HL-60 (cell line): ENCODE measurements at regions not wholly inside any gene's neighbourhood (a gene's known extent, or its start where the extent isn't known, plus 50 kb on each side); places are given as distances from the start of the nearest gene placed in this dataset.

Source experiments
- CTCF ChIP-seq: IDR thresholded peaks from one replicate; pipeline ENCODE4 v1.5.1; 2011; ENCODE audit warnings: low read length, control low read depth, inconsistent platforms; ENCODE audit not compliant: insufficient read depth
- GABPA ChIP-seq: IDR thresholded peaks from 2 replicates; pipeline ENCODE4 v1.6.1; 2012; ENCODE audit warnings: low read depth
- POLR2AphosphoS5 ChIP-seq: IDR thresholded peaks from 2 replicates; pipeline ENCODE4 v1.6.1; 2012; ENCODE audit warnings: low read depth
- REST ChIP-seq: IDR thresholded peaks from 2 replicates; pipeline ENCODE4 v1.6.1; 2012; ENCODE audit warnings: low read depth; ENCODE audit not compliant: insufficient replicate concordance
- SPI1 ChIP-seq: IDR thresholded peaks from 2 replicates; pipeline ENCODE4 v1.6.1; 2012; ENCODE audit warnings: low read depth, mild to moderate bottlenecking, borderline replicate concordance

DNA sequence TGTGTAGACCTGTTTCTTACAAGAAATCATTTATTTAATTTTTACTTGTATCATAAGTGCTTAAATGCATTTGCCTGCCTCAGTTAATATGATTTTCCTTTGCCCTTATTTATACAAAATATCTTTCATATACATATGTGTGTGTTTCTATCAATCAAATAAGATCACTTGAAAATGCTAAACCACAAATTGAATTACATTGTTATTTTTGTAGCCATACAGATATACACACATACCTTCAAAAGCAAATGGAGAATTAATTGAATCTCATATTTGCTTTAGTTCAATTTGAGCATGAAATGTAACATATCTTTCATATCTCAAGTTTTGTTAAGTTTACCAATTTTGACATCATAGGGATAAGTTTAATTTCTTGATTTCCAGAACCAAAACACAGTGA, 755.8 kb upstream of the PIK3C3 start:
- TF ChIP-seq CTCF = no peak
- no peak for TF ChIP-seq POLR2AphosphoS5
- no peak for TF ChIP-seq REST
- no peak for TF ChIP-seq SPI1
- TF ChIP-seq GABPA = no peak
